Psoas muscle (tissue), 7 donors: ENCODE measurements at regions not wholly inside any gene's neighbourhood (a gene's known extent, or its start where the extent isn't known, plus 50 kb on each side); places are given as distances from the start of the nearest gene placed in this dataset.

ENCODE experiments used
- ATAC-seq, 4 donors: fragments of 200-7000 bp; cut with Tn5 transposase; one replicate each; pipeline ENCODE4 v1.9.1; 2020; ENCODE audit warnings: moderate library complexity in 3 of 4, mild to moderate bottlenecking in 2 of 4
- DNase-seq, 2 donors: peaks; one replicate each; pipeline ENCODE4 v3.0.0-alpha.2; 2020
- H3K27ac ChIP-seq: fragments of 200-600 bp; one replicate; pipeline ENCODE4 v1.8.0; 2022
- H3K27me3 ChIP-seq, 3 donors: fragments of 200-600 bp in 1 of 3; one replicate each; pipeline versions ENCODE4 v1.6.1 to v1.8.0; 2013 to 2022; ENCODE audit warnings: low read length in 2 of 3, mild to moderate bottlenecking in 2 of 3, moderate library complexity in 1 of 3; ENCODE audit not compliant: insufficient read depth in 3 of 3
- H3K36me3 ChIP-seq, 2 donors: fragments of 200-600 bp in 1 of 2; one replicate each; pipeline versions ENCODE4 v1.6.1 to v1.8.0; 2013 to 2022; ENCODE audit warnings: low read depth in 1 of 2, mild to moderate bottlenecking in 1 of 2, moderate library complexity in 1 of 2; ENCODE audit not compliant: insufficient read depth in 1 of 2
- H3K4me1 ChIP-seq: fragments of 200-600 bp; one replicate; pipeline ENCODE4 v1.8.0; 2022
- H3K4me3 ChIP-seq: fragments of 200-600 bp; one replicate; pipeline ENCODE4 v1.8.0; 2022; ENCODE audit warnings: mild to moderate bottlenecking
- H3K9me3 ChIP-seq: fragments of 200-600 bp; one replicate; pipeline ENCODE4 v1.8.0; 2022
- CTCF ChIP-seq: fragments of 200-600 bp; IDR thresholded peaks from one replicate; pipeline ENCODE4 v1.8.0; 2022; ENCODE audit warnings: antibody characterized with exemption
- WGBS, 3 donors: extraction: QIAGEN DNeasy Blood & Tissue Kit; methylation state at CpG; one replicate each; pipeline versions ENCODE4 v1.1.6 to v1.1.7; 2013; 5-methylcytosine and 5-hydroxymethylcytosine counted together
- intact Hi-C, 2 donors: fragments of 100-400 bp; cut with DNase I; formaldehyde crosslinking; loops; one replicate each; pipeline versions ENCODE4 v1.11.0 to v1.14.2; 2022
- donor health status: healthy with polysubstance abuse.
- donor health status: DM: no; HTN: no; CAD: no; lungs with moderate emphysema.
- donor health status: Bipolar disorder and iron deficiency.
- donor health status: healthy.
- donor health status: DM: yes; HTN: yes; CAD: no.
- donor health status: DM: no; HTN: no; CAD: no.
- donor health status: DM: yes; HTN: yes; CAD: no.

- peaks cover 0 to 7% (median 2%) of the 10 kb centered on the region in 3 donors for H3K27me3 ChIP-seq
- intact Hi-C loops, result no loop called here
- no peak for ATAC-seq
- H3K9me3 ChIP-seq, result no peaks in the 10 kb centered on the region
- no peaks in the 10 kb centered on the region for H3K36me3 ChIP-seq
- no peak for DNase-seq
- no peak for TF ChIP-seq CTCF
- H3K4me1 ChIP-seq, result no peaks in the 10 kb centered on the region
- WGBS, 3 donors, result 80 to 88% (median 85%) methylated on average over 2 of the region's 2 CpGs
- no peak overlapping the region for H3K27ac ChIP-seq
- H3K4me3 ChIP-seq, result no peak overlapping the region
Measured at GRCh38 chr1:4113897-4114296, 213.8 kb upstream of the C1orf174 start.

- WGBS, 3 donors, result 75 to 78% (median 77%) methylated on average over 18 of the region's 18 CpGs
- Histone ChIP-seq H3K4me3 (no peak overlapping the region), H3K4me1 (no peaks in the 10 kb centered on the region), H3K36me3 (no peaks in the 10 kb centered on the region), H3K27ac (no peak overlapping the region), H3K27me3 (peaks cover 0 to 3% (median 0%) of the 10 kb centered on the region in 3 donors), H3K9me3 (no peaks in the 10 kb centered on the region)
- ATAC-seq (no peak), DNase-seq (no peak)
- intact Hi-C loops, result no loop called here
- no peak for TF ChIP-seq CTCF
Measured at GRCh38 chr1:4115191-4115900, 215.3 kb upstream of the C1orf174 start.

GRCh38 chr1:4117196-4117595 lies 217.1 kb upstream of the C1orf174 start:
- Histone ChIP-seq H3K36me3 (no peaks in the 10 kb centered on the region), H3K4me3 (no peak overlapping the region), H3K9me3 (no peaks in the 10 kb centered on the region), H3K4me1 (no peaks in the 10 kb centered on the region), H3K27me3 (peaks cover 0 to 1% (median 0%) of the 10 kb centered on the region in 3 donors), H3K27ac (no peak overlapping the region)
- DNase-seq (no peak), ATAC-seq (no peak)
- WGBS, 3 donors, result 91 to 93% (median 91%) methylated on average over 9 of the region's 9 CpGs
- intact Hi-C loops, result no loop called here
- TF ChIP-seq CTCF, result no peak

- Histone ChIP-seq H3K4me3 (no peak overlapping the region), H3K4me1 (no peaks in the 10 kb centered on the region), H3K9me3 (no peaks in the 10 kb centered on the region), H3K36me3 (no peaks in the 10 kb centered on the region), H3K27me3 (peaks cover 0 to 1% (median 0%) of the 10 kb centered on the region in 3 donors), H3K27ac (no peak overlapping the region)
- DNase-seq (no peak), ATAC-seq (no peak)
- intact Hi-C loops, result no loop called here
- TF ChIP-seq CTCF, result no peak
- WGBS, 3 donors, result 36 to 38% (median 37%) methylated on average over 9 to 12 of the region's 12 CpGs
Measured at GRCh38 chr1:4118746-4119515, 218.9 kb upstream of the C1orf174 start.
